A549 (cell line): ENCODE measurements at regions not wholly inside any gene's neighbourhood (a gene's known extent, or its start where the extent isn't known, plus 50 kb on each side); places are given as distances from the start of the nearest gene placed in this dataset.

Experiments used
- ATAC-seq, 2 experiments: fragments of 200-7000 bp in 1 of 2; fragments of >200 bp in 1 of 2; cut with Nextera tagmentation in 1 of 2; cut with Tn5 transposase in 1 of 2; 3 replicates each; pipeline versions ENCODE4 v1.8.0 to v1.9.1; 2018 to 2020; ENCODE audit warnings: mild to moderate bottlenecking in 1 of 2, moderate library complexity in 1 of 2
- CTCF ChIA-PET: fragments of 300-600 bp; sonication (Branson Sonifier 250); formaldehyde crosslinking; extraction: SDS; loops from one replicate; lab custom pipeline; 2021; ENCODE audit warnings: antibody characterized with exemption, inconsistent platforms; lab: Yijun Ruan, JAX
- POLR2A ChIA-PET: fragments of 350-600 bp; formaldehyde crosslinking; extraction: SDS; loops from one replicate; lab custom pipeline; 2021; ENCODE audit warnings: antibody characterized with exemption, inconsistent platforms; lab: Yijun Ruan, JAX
- DNase-seq, 2 experiments: peaks; one replicate each; pipeline versions ENCODE4 v3.0.0 to v3.0.0-alpha.2; 2011 to 2016; ENCODE audit warnings: low read depth in 1 of 2, low spot score in 1 of 2
- FAIRE-seq: peaks from 2 replicates; lab custom pipeline; 2011; peaks lifted over from hg19 to GRCh38; lab: Jason Lieb, UNC
- H3K27ac ChIP-seq, 2 experiments: fragments of >200 bp; sonication (Bioruptor Twin); formaldehyde crosslinking; 3 replicates each; pipeline ENCODE4 v1.5.1; 2016 to 2017
- H3K4me1 ChIP-seq: fragments of >200 bp; sonication (Bioruptor Twin); formaldehyde crosslinking; 3 replicates; pipeline ENCODE4 v1.6.1; 2016
- H3K4me2 ChIP-seq: fragments of >200 bp; sonication (Bioruptor Twin); formaldehyde crosslinking; 3 replicates; pipeline ENCODE4 v1.6.1; 2016
- H3K4me3 ChIP-seq: fragments of >200 bp; sonication (Bioruptor Twin); formaldehyde crosslinking; 3 replicates; pipeline ENCODE4 v1.5.1; 2016
- H3K9me3 ChIP-seq: fragments of >200 bp; sonication (Bioruptor Twin); formaldehyde crosslinking; 3 replicates; pipeline ENCODE4 v1.6.1; 2016
- CBX8 ChIP-seq: fragments of 200-600 bp; sonication (generic); IDR thresholded peaks from 2 replicates; pipeline ENCODE4 v1.6.1; 2016
- CHD4 ChIP-seq: fragments of 200-600 bp; sonication (generic); IDR thresholded peaks from 2 replicates; pipeline ENCODE4 v1.6.1; 2016; ENCODE audit warnings: antibody characterized with exemption, mild to moderate bottlenecking, borderline replicate concordance
- EHF ChIP-seq: fragments of 250-450 bp; sonication (Bioruptor Pico); IDR thresholded peaks from 2 replicates; pipeline ENCODE4 v1.5.0; 2020; ENCODE audit warnings: mild to moderate bottlenecking
- EP300 ChIP-seq, 2 experiments: fragments of >200 bp; sonication (Bioruptor Twin); formaldehyde crosslinking; IDR thresholded peaks; 2 replicates in 1 of 2; 3 replicates in 1 of 2; pipeline ENCODE4 v1.6.1; 2016 to 2017
- ESRRA ChIP-seq: fragments of 150-350 bp; IDR thresholded peaks from 2 replicates; pipeline ENCODE4 v1.6.1; 2014; ENCODE audit warnings: mild to moderate bottlenecking, low read length, borderline replicate concordance
- FOSB ChIP-seq: fragments of 250-450 bp; sonication (Bioruptor Pico); IDR thresholded peaks from 2 replicates; pipeline ENCODE4 v1.5.0; 2020; ENCODE audit warnings: mild to moderate bottlenecking, moderate library complexity
- GATA3 ChIP-seq: IDR thresholded peaks from 2 replicates; pipeline ENCODE4 v1.6.1; 2012; ENCODE audit warnings: borderline replicate concordance
- HDAC2 ChIP-seq: fragments of 200-600 bp; sonication (generic); IDR thresholded peaks from 2 replicates; pipeline ENCODE4 v1.6.1; 2016
- HEYL ChIP-seq: fragments of 250-450 bp; sonication (Bioruptor Pico); IDR thresholded peaks from 2 replicates; pipeline ENCODE4 v1.8.0; 2021; ENCODE audit warnings: mild to moderate bottlenecking, moderate library complexity
- JUNB ChIP-seq: fragments of >200 bp; sonication (Bioruptor Twin); formaldehyde crosslinking; IDR thresholded peaks from 2 replicates; pipeline ENCODE4 v1.6.1; 2016
- MAZ ChIP-seq: fragments of 150-350 bp; IDR thresholded peaks from 2 replicates; pipeline ENCODE4 v1.6.1; 2014; ENCODE audit warnings: antibody characterized with exemption, low read depth, low read length, borderline replicate concordance
- NR3C1 ChIP-seq: fragments of >200 bp; sonication (Bioruptor Twin); formaldehyde crosslinking; IDR thresholded peaks from 3 replicates; pipeline ENCODE4 v1.6.1; 2017
- POLR2A ChIP-seq: IDR thresholded peaks from 2 replicates; pipeline ENCODE4 v1.6.1; 2012; ENCODE audit warnings: mild to moderate bottlenecking, low read length
- SMC3 ChIP-seq: fragments of >200 bp; sonication (Bioruptor Twin); formaldehyde crosslinking; IDR thresholded peaks from 3 replicates; pipeline ENCODE4 v1.6.1; 2018; ENCODE audit warnings: inconsistent platforms
- SREBF2 ChIP-seq: fragments of 450-650 bp; IDR thresholded peaks from 2 replicates; pipeline ENCODE4 v1.6.1; 2014; ENCODE audit warnings: mild to moderate bottlenecking, moderate library complexity
- TFCP2L1 ChIP-seq: fragments of 250-450 bp; sonication (Bioruptor Pico); IDR thresholded peaks from 2 replicates; pipeline ENCODE4 v1.5.0; 2021; ENCODE audit warnings: mild to moderate bottlenecking
- TP53 ChIP-seq: fragments of 250-450 bp; sonication (Bioruptor Pico); IDR thresholded peaks from 2 replicates; pipeline ENCODE4 v1.5.0; 2021; ENCODE audit warnings: mild to moderate bottlenecking, moderate library complexity
- WGBS: methylation state at CpG from one replicate; pipeline ENCODE4 v1.1.6; 2017; ENCODE audit errors: missing lambda C conversion rate; 5-methylcytosine and 5-hydroxymethylcytosine counted together
- TF ChIP-seq, protein P1 (sequence below): IDR thresholded peaks from 2 replicates; pipeline ENCODE4 v1.6.1; 2012
- TF ChIP-seq, protein P2 (sequence below): fragments of 200-600 bp; sonication (generic); IDR thresholded peaks from 2 replicates; pipeline ENCODE4 v1.6.1; 2016; ENCODE audit warnings: antibody characterized with exemption, mild to moderate bottlenecking, moderate library complexity
- TF ChIP-seq, protein P3 (sequence below): fragments of >200 bp; sonication (Bioruptor Twin); formaldehyde crosslinking; IDR thresholded peaks from 2 replicates; pipeline ENCODE4 v1.6.1; 2016
- TF ChIP-seq, protein P4 (sequence below): fragments of 150-350 bp; IDR thresholded peaks from 2 replicates; pipeline ENCODE4 v1.6.1; 2014; ENCODE audit warnings: low read depth, mild to moderate bottlenecking, low read length

DNA sequence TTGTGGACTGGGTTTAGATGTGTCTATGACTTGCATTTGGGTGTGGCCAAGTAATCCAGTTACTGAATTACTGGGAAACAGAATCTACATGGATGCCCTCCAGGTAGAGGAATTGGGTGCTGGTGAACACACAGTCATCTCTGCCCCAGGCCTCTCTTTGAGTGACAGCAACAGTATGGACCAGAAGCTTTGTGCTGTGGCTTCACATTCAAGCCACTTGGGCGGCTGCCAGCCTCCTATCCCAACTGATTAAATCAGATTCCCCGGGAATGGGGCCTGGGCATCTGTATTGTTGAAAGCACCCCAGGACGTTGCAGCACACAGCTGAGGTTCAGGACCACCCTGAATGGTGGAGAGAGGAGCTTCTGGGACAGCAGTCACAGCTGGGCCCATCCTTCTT is 144.6 kb downstream of the DHX35 start:
- ATAC-seq (no peak), FAIRE-seq (no peak), DNase-seq (no peak)
- H3K27ac ChIP-seq, result no peak overlapping the region
- CTCF ChIA-PET, result interaction anchor here (1.2 to 2.3 kb wide), 3 partner anchors 15 to 57 kb away, joined by 4 to 5 read pairs (median 5); no protein-coding TSS in a partner anchor
- 19% methylated on average over 3 of the region's 3 CpGs for WGBS
- no peak overlapping the region for H3K4me3 ChIP-seq
- TF ChIP-seq NR3C1, result no peak
- TF ChIP-seq, all 56 proteins: peak for 0
- POLR2A ChIA-PET, result no interaction called here
- Histone ChIP-seq H3K9me3 (no peaks in the 10 kb centered on the region; the same call in 2 of the 3 replicates), H3K4me1 (peaks cover 14% of the 10 kb centered on the region), H3K4me2 (no peak overlapping the region)

DNA sequence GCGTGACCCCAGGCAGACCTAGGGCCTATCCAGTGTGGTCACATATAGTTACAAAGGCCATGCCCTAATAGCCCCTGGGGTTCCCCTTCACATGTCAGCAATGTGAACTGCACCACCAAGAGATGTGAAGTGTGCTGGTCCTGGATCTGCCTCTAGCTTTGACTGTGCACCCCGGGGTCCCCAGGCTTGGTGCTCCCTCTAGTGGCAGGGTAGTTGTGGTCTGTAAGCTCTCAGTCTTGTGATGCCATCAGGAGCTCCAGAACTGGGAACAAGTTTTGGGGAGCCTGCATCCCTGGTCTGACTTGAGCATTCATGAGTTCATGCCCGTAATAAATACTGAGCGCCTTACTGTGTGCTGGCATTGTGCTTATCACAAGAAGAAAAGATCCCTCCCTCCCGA is 143.4 kb downstream of the DHX35 start:
- FAIRE-seq, result no peak
- Histone ChIP-seq H3K4me2 (no peak overlapping the region), H3K4me3 (no peak overlapping the region), H3K9me3 (no peaks in the 10 kb centered on the region; the same call in 2 of the 3 replicates), H3K27ac (no peak overlapping the region), H3K4me1 (peaks cover 14% of the 10 kb centered on the region)
- DNase-seq, result no peak
- CTCF ChIA-PET, result interaction anchor here (1.0 to 1.6 kb wide), 5 partner anchors 16 to 1857 kb away, joined by 3 to 5 read pairs (median 4); no protein-coding TSS in a partner anchor
- no peak for TF ChIP-seq POLR2A
- TF ChIP-seq, protein P1, sequence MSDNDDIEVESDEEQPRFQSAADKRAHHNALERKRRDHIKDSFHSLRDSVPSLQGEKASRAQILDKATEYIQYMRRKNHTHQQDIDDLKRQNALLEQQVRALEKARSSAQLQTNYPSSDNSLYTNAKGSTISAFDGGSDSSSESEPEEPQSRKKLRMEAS, result no peak
- TF ChIP-seq EP300 (IDR thresholded peaks at IDR 0.05), result no peak
- TF ChIP-seq, protein P2, sequence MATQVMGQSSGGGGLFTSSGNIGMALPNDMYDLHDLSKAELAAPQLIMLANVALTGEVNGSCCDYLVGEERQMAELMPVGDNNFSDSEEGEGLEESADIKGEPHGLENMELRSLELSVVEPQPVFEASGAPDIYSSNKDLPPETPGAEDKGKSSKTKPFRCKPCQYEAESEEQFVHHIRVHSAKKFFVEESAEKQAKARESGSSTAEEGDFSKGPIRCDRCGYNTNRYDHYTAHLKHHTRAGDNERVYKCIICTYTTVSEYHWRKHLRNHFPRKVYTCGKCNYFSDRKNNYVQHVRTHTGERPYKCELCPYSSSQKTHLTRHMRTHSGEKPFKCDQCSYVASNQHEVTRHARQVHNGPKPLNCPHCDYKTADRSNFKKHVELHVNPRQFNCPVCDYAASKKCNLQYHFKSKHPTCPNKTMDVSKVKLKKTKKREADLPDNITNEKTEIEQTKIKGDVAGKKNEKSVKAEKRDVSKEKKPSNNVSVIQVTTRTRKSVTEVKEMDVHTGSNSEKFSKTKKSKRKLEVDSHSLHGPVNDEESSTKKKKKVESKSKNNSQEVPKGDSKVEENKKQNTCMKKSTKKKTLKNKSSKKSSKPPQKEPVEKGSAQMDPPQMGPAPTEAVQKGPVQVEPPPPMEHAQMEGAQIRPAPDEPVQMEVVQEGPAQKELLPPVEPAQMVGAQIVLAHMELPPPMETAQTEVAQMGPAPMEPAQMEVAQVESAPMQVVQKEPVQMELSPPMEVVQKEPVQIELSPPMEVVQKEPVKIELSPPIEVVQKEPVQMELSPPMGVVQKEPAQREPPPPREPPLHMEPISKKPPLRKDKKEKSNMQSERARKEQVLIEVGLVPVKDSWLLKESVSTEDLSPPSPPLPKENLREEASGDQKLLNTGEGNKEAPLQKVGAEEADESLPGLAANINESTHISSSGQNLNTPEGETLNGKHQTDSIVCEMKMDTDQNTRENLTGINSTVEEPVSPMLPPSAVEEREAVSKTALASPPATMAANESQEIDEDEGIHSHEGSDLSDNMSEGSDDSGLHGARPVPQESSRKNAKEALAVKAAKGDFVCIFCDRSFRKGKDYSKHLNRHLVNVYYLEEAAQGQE, result no peak
- TF ChIP-seq EHF (CRISPR knock-in tag), result no peak
- TF ChIP-seq, protein P3, sequence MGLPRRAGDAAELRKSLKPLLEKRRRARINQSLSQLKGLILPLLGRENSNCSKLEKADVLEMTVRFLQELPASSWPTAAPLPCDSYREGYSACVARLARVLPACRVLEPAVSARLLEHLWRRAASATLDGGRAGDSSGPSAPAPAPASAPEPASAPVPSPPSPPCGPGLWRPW, result no peak
- TF ChIP-seq, all 56 proteins: peak for 0
- no peak for ATAC-seq
- 34% methylated on average over 5 of the region's 5 CpGs for WGBS
- POLR2A ChIA-PET, result no interaction called here

DNA sequence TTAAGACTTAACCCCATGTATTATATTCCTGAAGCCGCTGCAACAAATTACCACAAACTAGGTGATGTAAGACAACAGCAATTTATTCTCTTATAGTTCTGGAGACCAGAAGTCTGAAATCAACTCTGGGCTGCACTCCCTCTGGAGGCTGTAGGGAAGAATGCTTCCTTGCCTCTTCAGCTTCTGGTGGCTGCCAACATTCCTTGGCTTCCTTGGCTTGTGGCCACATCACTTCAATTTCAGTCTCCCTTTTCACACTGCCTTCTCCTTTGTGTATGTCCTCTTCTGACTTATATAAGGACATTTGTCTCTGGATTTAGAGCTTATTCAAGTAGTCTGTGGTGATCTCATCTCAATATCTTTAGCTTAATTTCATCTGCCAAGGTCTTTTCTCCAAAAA is 141.6 kb downstream of the DHX35 start:
- no peak for DNase-seq
- FAIRE-seq, result no peak
- no peak overlapping the region for H3K4me3 ChIP-seq
- no peaks in the 10 kb centered on the region; the same call in 2 of the 3 replicates for H3K9me3 ChIP-seq
- CTCF ChIA-PET, result interaction anchor here (0.6 to 2.7 kb wide), 4 partner anchors 8 to 142 kb away, joined by 3 to 13 read pairs (median 3); no protein-coding TSS in a partner anchor
- H3K4me1 ChIP-seq, result peaks cover 12% of the 10 kb centered on the region
- no peak overlapping the region for H3K4me2 ChIP-seq
- TF ChIP-seq TP53 (CRISPR knock-in tag) (no peak), HDAC2 (no peak), FOSB (CRISPR knock-in tag) (no peak), SREBF2 (no peak), TFCP2L1 (CRISPR knock-in tag) (no peak), CBX8 (no peak), MAZ (no peak), CHD4 (no peak), ESRRA (no peak), GATA3 (no peak), SMC3 (no peak), POLR2A (no peak), HEYL (CRISPR knock-in tag) (no peak), JUNB (no peak)
- TF ChIP-seq, protein P2, result no peak
- TF ChIP-seq, protein P4, sequence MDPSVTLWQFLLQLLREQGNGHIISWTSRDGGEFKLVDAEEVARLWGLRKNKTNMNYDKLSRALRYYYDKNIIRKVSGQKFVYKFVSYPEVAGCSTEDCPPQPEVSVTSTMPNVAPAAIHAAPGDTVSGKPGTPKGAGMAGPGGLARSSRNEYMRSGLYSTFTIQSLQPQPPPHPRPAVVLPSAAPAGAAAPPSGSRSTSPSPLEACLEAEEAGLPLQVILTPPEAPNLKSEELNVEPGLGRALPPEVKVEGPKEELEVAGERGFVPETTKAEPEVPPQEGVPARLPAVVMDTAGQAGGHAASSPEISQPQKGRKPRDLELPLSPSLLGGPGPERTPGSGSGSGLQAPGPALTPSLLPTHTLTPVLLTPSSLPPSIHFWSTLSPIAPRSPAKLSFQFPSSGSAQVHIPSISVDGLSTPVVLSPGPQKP, result no peak
- TF ChIP-seq, all 56 proteins: peak for 0
- WGBS, result 19% methylated on average over 1 of the region's 1 CpG
- POLR2A ChIA-PET, result no interaction called here
- no peak for ATAC-seq
- no peak overlapping the region for H3K27ac ChIP-seq
